IMR-90 (cell line): ENCODE measurements at regions not wholly inside any gene's neighbourhood (a gene's known extent, or its start where the extent isn't known, plus 50 kb on each side); places are given as distances from the start of the nearest gene placed in this dataset.

Source experiments
- ATAC-seq: fragments of 200-7000 bp; cut with Tn5 transposase; 2 replicates; pipeline ENCODE4 v1.9.1; 2020; ENCODE audit warnings: low read depth, mild to moderate bottlenecking, moderate library complexity
- BruUV-seq: library from RNA; stranded (reverse); fragments of 400-500 nt; replicated peaks from 2 replicates; lab custom pipeline; 2021; lab: Mats Ljungman, UMichigan
- CTCF ChIA-PET: fragments of 300-600 bp; formaldehyde crosslinking; extraction: SDS; loops from one replicate; lab custom pipeline; 2021; ENCODE audit warnings: antibody characterized with exemption; lab: Yijun Ruan, JAX
- POLR2A ChIA-PET: fragments of 300-600 bp; sonication (Branson Sonifier 250); formaldehyde crosslinking; loops from one replicate; lab custom pipeline; 2022; ENCODE audit warnings: antibody characterized with exemption; ENCODE audit not compliant: unreplicated experiment; lab: Charles Lee
- DNase-seq: peaks from one replicate; pipeline ENCODE4 v3.0.0; 2013
- H2AFZ ChIP-seq: replicated peaks from 2 replicates; pipeline ENCODE3; 2013; ENCODE audit warnings: low read length, mild to moderate bottlenecking; ENCODE audit not compliant: poor library complexity
- H2AK5ac ChIP-seq: 2 replicates; pipeline ENCODE4 v1.6.1; 2013; ENCODE audit warnings: low read depth, low read length, inconsistent platforms
- H2AK9ac ChIP-seq: replicated peaks from 2 replicates; pipeline ENCODE3; 2013; ENCODE audit warnings: mild to moderate bottlenecking, low read depth, low read length, moderate library complexity; ENCODE audit not compliant: poor library complexity
- H2BK120ac ChIP-seq: 2 replicates; pipeline ENCODE4 v1.6.1; 2013; ENCODE audit warnings: low read depth, low read length, inconsistent platforms
- H2BK15ac ChIP-seq: 3 replicates; pipeline ENCODE4 v1.6.1; 2013; ENCODE audit warnings: low read depth, low read length, inconsistent platforms
- H2BK20ac ChIP-seq: 2 replicates; pipeline ENCODE4 v1.6.1; 2013; ENCODE audit warnings: low read depth, mild to moderate bottlenecking, inconsistent platforms, low read length, moderate library complexity
- H2BK5ac ChIP-seq: 2 replicates; pipeline ENCODE4 v1.6.1; 2013; ENCODE audit warnings: mild to moderate bottlenecking, low read depth, low read length, inconsistent platforms; ENCODE audit not compliant: poor library complexity, severe bottlenecking
- H3K14ac ChIP-seq: replicated peaks from 2 replicates; pipeline ENCODE4 v1.6.1; 2013; ENCODE audit warnings: low read depth, low read length, inconsistent platforms
- H3K18ac ChIP-seq: 2 replicates; pipeline ENCODE4 v1.6.1; 2013; ENCODE audit warnings: low read depth, low read length, control low read depth
- H3K23ac ChIP-seq: 2 replicates; pipeline ENCODE4 v1.6.1; 2013; ENCODE audit warnings: low read depth, low read length, inconsistent platforms
- H3K27ac ChIP-seq: 2 replicates; pipeline ENCODE4 v1.5.1; 2013; ENCODE audit warnings: mild to moderate bottlenecking, control low read depth, low read length; ENCODE audit not compliant: insufficient read depth
- H3K27me3 ChIP-seq: 2 replicates; pipeline ENCODE4 v1.6.1; 2013; ENCODE audit warnings: low read length; ENCODE audit not compliant: control insufficient read depth, insufficient read depth
- H3K36me3 ChIP-seq: 2 replicates; pipeline ENCODE4 v1.6.1; 2013; ENCODE audit warnings: low read length, mixed read lengths; ENCODE audit not compliant: control insufficient read depth, insufficient read depth
- H3K4ac ChIP-seq: 2 replicates; pipeline ENCODE4 v1.6.1; 2013; ENCODE audit warnings: low read depth, low read length, inconsistent platforms
- H3K4me1 ChIP-seq: 2 replicates; pipeline ENCODE4 v1.6.1; 2013; ENCODE audit warnings: low read length, mixed read lengths; ENCODE audit not compliant: control insufficient read depth, insufficient read depth
- H3K4me2 ChIP-seq: 2 replicates; pipeline ENCODE4 v1.6.1; 2013; ENCODE audit warnings: low read depth, mild to moderate bottlenecking, control low read depth, low read length, moderate library complexity
- H3K4me3 ChIP-seq: 2 replicates; pipeline ENCODE4 v1.5.1; 2013; ENCODE audit warnings: low read depth, mild to moderate bottlenecking, control low read depth, low read length, moderate library complexity; ENCODE audit not compliant: insufficient read depth
- H3K56ac ChIP-seq: 2 replicates; pipeline ENCODE4 v1.6.1; 2013; ENCODE audit warnings: low read length, inconsistent platforms; ENCODE audit not compliant: insufficient read depth; ENCODE audit errors: extremely low read depth
- H3K79me1 ChIP-seq, 2 experiments: 2 replicates each; pipeline ENCODE4 v1.6.1; 2013; ENCODE audit warnings: low read length in 2 of 2, inconsistent platforms in 1 of 2, low read depth in 1 of 2
- H3K9ac ChIP-seq: 2 replicates; pipeline ENCODE4 v1.6.1; 2013; ENCODE audit warnings: low read depth, low read length, control low read depth
- H3K9me1 ChIP-seq: 2 replicates; pipeline ENCODE4 v1.6.1; 2013; ENCODE audit warnings: low read length, inconsistent platforms; ENCODE audit not compliant: insufficient read depth
- H3K9me3 ChIP-seq: 2 replicates; pipeline ENCODE4 v1.6.1; 2013; ENCODE audit warnings: low read length; ENCODE audit not compliant: control insufficient read depth, insufficient read depth
- H4K20me1 ChIP-seq: 2 replicates; pipeline ENCODE4 v1.6.1; 2013; ENCODE audit warnings: low read length, inconsistent platforms; ENCODE audit not compliant: insufficient read depth
- H4K5ac ChIP-seq: 2 replicates; pipeline ENCODE4 v1.6.1; 2013; ENCODE audit warnings: mild to moderate bottlenecking, low read depth, low read length, control low read depth
- H4K8ac ChIP-seq, 2 experiments: 2 replicates each; pipeline ENCODE4 v1.6.1; 2013; ENCODE audit warnings: low read depth in 2 of 2, low read length in 2 of 2, control low read depth in 1 of 2, inconsistent platforms in 1 of 2
- H4K91ac ChIP-seq: 2 replicates; pipeline ENCODE4 v1.6.1; 2013; ENCODE audit warnings: low read depth, low read length, inconsistent platforms; ENCODE audit not compliant: insufficient read depth
- BHLHE40 ChIP-seq: fragments of 150-350 bp; IDR thresholded peaks from 2 replicates; pipeline ENCODE4 v1.6.1; 2016; ENCODE audit warnings: mild to moderate bottlenecking, low read depth, low read length
- CEBPB ChIP-seq: IDR thresholded peaks from 2 replicates; pipeline ENCODE4 v1.6.1; 2012; ENCODE audit warnings: low read depth, low read length, improper control_type of control experiment
- CHD1 ChIP-seq: IDR thresholded peaks from 2 replicates; pipeline ENCODE4 v1.6.1; 2012; ENCODE audit warnings: low read depth, low read length, improper control_type of control experiment
- ELK1 ChIP-seq: fragments of 150-350 bp; IDR thresholded peaks from 2 replicates; pipeline ENCODE4 v1.6.1; 2016; ENCODE audit warnings: low read depth, mild to moderate bottlenecking, low read length, moderate library complexity, borderline replicate concordance
- FOS ChIP-seq: fragments of 150-350 bp; IDR thresholded peaks from 2 replicates; pipeline ENCODE4 v1.6.1; 2016; ENCODE audit warnings: low read depth, low read length
- MAFK ChIP-seq: IDR thresholded peaks from 2 replicates; pipeline ENCODE4 v1.6.1; 2012; ENCODE audit warnings: low read depth, low read length, improper control_type of control experiment
- MAZ ChIP-seq: IDR thresholded peaks from 2 replicates; pipeline ENCODE4 v1.6.1; 2012; ENCODE audit warnings: low read depth, mild to moderate bottlenecking, low read length, improper control_type of control experiment, moderate library complexity, borderline replicate concordance
- MXI1 ChIP-seq: IDR thresholded peaks from 2 replicates; pipeline ENCODE4 v1.6.1; 2012; ENCODE audit warnings: low read depth, mild to moderate bottlenecking, low read length, moderate library complexity, borderline replicate concordance
- NFE2L2 ChIP-seq: fragments of 150-350 bp; IDR thresholded peaks from 2 replicates; pipeline ENCODE4 v1.6.1; 2016; ENCODE audit warnings: low read depth, mild to moderate bottlenecking, low read length
- POLR2A ChIP-seq: IDR thresholded peaks from 2 replicates; pipeline ENCODE4 v1.6.1; 2012; ENCODE audit warnings: mild to moderate bottlenecking, low read depth, low read length
- RAD21 ChIP-seq: IDR thresholded peaks from 2 replicates; pipeline ENCODE4 v1.6.1; 2012; ENCODE audit warnings: low read length, improper control_type of control experiment
- RCOR1 ChIP-seq: IDR thresholded peaks from 2 replicates; pipeline ENCODE4 v1.6.1; 2012; ENCODE audit warnings: mild to moderate bottlenecking, low read length, improper control_type of control experiment; ENCODE audit not compliant: insufficient replicate concordance
- RFX5 ChIP-seq: IDR thresholded peaks from 2 replicates; pipeline ENCODE4 v1.8.0; 2012; ENCODE audit warnings: low read depth, mild to moderate bottlenecking, low read length, moderate library complexity
- SMC3 ChIP-seq: fragments of 150-350 bp; IDR thresholded peaks from 2 replicates; pipeline ENCODE4 v1.6.1; 2016; ENCODE audit warnings: low read depth, mild to moderate bottlenecking, antibody characterized with exemption, low read length, moderate library complexity
- WGBS, 2 experiments: methylation state at CpG; one replicate each; pipeline versions ENCODE4 v1.1.5 to v1.1.7; 2013; ENCODE audit warnings: missing lambda C conversion rate in 2 of 2; ENCODE audit not compliant: insufficient read length in 1 of 2; ENCODE audit errors: extremely low coverage in 2 of 2; 5-methylcytosine and 5-hydroxymethylcytosine counted together
- dilution Hi-C: fragments of 300-500 bp; cut with HindIII; formaldehyde crosslinking; loops from one replicate; pipeline ENCODE4 v1.14.3; 2018; ENCODE audit warnings: low sequenced_read_pairs; ENCODE audit not compliant: unreplicated experiment
- in situ Hi-C: fragments of 300-500 bp; cut with MboI; formaldehyde crosslinking; loops from 3 replicates; pipeline ENCODE4 v1.14.3; 2019; ENCODE audit warnings: low sequenced_read_pairs, inconsistent platforms, mixed read lengths
- intact Hi-C: fragments of 100-400 bp; cut with micrococcal nuclease; formaldehyde crosslinking; loops from 2 replicates; pipeline ENCODE4 v1.10.0; 2022
- TF ChIP-seq, protein P1 (sequence below): fragments of 150-350 bp; IDR thresholded peaks from 2 replicates; pipeline ENCODE4 v1.6.1; 2017; ENCODE audit warnings: mild to moderate bottlenecking, antibody characterized with exemption, low read length, low read depth
- TF ChIP-seq, protein P2 (sequence below): conservative IDR thresholded peaks from 2 replicates; pipeline ENCODE4 v1.5.1; 2012; ENCODE audit warnings: mild to moderate bottlenecking, low read depth, low read length, improper control_type of control experiment

DNA sequence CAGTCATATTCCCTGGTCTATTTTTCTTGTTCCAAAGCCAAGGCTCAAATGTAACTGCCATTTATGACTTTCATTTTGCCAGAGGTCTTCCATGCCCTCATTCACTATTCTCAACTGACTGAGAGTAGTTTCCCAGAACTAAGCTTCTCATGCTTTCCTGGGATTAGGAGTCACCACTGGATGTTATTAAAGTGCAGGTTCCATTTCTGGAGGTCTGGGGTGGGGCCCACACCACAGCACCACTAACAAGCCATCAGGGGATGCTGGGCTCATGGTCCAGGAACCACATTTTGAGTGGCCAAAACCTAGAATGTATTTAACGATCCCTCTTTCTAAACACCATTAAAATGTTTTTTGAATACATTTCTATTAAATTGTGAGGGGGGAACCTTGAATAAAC lies 677.6 kb downstream of the SEMA5A start:
- Histone ChIP-seq H4K20me1 (no peaks in the 10 kb centered on the region), H4K5ac (no peak overlapping the region), H3K23ac (no peak overlapping the region), H4K8ac (no peak overlapping the region), H3K27me3 (no peaks in the 10 kb centered on the region), H2BK120ac (no peak overlapping the region), H3K4me2 (no peak overlapping the region), H3K9me3 (no peaks in the 10 kb centered on the region), H2AFZ (no peak overlapping the region), H3K9me1 (no peaks in the 10 kb centered on the region; the same call in 1 of the 2 replicates), H3K4me1 (no peaks in the 10 kb centered on the region), H2AK5ac (no peak overlapping the region), H3K79me1 (no peaks in the 10 kb centered on the region), H3K27ac (no peak overlapping the region), H2BK20ac (no peak overlapping the region), H3K18ac (no peak overlapping the region), H3K56ac (no peak overlapping the region), H2BK15ac (no peak overlapping the region), H3K4me3 (no peak overlapping the region), H3K14ac (no peak overlapping the region), H3K36me3 (no peaks in the 10 kb centered on the region), H3K4ac (no peak overlapping the region), H4K91ac (no peak overlapping the region), H2BK5ac (no peak overlapping the region), H2AK9ac (no peak overlapping the region), H3K9ac (no peak overlapping the region)
- no peak for ATAC-seq
- DNase-seq: no peak
- ChIA-PET POLR2A (no interaction called here), CTCF (no interaction called here)
- dilution Hi-C loops: no loop called here
- TF ChIP-seq RFX5: no peak
- no peak for TF ChIP-seq MAZ
- TF ChIP-seq SMC3: no peak
- no peak for TF ChIP-seq RCOR1
- TF ChIP-seq BHLHE40: no peak
- no peak for TF ChIP-seq CHD1
- TF ChIP-seq CEBPB: no peak
- no peak for TF ChIP-seq ELK1
- no peak for TF ChIP-seq MXI1
- no peak for TF ChIP-seq RAD21
- TF ChIP-seq MAFK: no peak
- no peak for TF ChIP-seq POLR2A
- no peak for TF ChIP-seq NFE2L2
- no peak for TF ChIP-seq FOS
- TF ChIP-seq, protein P1, sequence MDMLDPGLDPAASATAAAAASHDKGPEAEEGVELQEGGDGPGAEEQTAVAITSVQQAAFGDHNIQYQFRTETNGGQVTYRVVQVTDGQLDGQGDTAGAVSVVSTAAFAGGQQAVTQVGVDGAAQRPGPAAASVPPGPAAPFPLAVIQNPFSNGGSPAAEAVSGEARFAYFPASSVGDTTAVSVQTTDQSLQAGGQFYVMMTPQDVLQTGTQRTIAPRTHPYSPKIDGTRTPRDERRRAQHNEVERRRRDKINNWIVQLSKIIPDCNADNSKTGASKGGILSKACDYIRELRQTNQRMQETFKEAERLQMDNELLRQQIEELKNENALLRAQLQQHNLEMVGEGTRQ: no peak
- TF ChIP-seq, protein P2, sequence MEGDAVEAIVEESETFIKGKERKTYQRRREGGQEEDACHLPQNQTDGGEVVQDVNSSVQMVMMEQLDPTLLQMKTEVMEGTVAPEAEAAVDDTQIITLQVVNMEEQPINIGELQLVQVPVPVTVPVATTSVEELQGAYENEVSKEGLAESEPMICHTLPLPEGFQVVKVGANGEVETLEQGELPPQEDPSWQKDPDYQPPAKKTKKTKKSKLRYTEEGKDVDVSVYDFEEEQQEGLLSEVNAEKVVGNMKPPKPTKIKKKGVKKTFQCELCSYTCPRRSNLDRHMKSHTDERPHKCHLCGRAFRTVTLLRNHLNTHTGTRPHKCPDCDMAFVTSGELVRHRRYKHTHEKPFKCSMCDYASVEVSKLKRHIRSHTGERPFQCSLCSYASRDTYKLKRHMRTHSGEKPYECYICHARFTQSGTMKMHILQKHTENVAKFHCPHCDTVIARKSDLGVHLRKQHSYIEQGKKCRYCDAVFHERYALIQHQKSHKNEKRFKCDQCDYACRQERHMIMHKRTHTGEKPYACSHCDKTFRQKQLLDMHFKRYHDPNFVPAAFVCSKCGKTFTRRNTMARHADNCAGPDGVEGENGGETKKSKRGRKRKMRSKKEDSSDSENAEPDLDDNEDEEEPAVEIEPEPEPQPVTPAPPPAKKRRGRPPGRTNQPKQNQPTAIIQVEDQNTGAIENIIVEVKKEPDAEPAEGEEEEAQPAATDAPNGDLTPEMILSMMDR: no peak
- in situ Hi-C loops: no loop called here
- intact Hi-C loops: no loop called here
- no CpG with 5 or more reads among the region's 1 CpG for WGBS, 2 experiments
- no TSS peak for BruUV-seq
